ENCODE measurements at regions not wholly inside any gene's neighbourhood (a gene's known extent, or its start where the extent isn't known, plus 50 kb on each side); places are given as distances from the start of the nearest gene placed in this dataset.

GRCh38 chr11:35878741-35879140 lies 65.1 kb upstream of the LDLRAD3 start:
- Histone ChIP-seq H3K9me3 (no peaks in the 10 kb centered on the region), H3K4me1 (no peaks in the 10 kb centered on the region), H3K4me3 (no peak overlapping the region), H3K27me3 (no peaks in the 10 kb centered on the region), H3K36me3 (no peaks in the 10 kb centered on the region), H3K27ac (no peak overlapping the region)
- intact Hi-C loops (cut with DNase I), result no loop called here
- no peak for DNase-seq (ENCODE audit: extremely low spot score in 2 of 2)
- TF ChIP-seq POLR2AphosphoS5 (IDR thresholded peaks at IDR 0.05; ENCODE audit: insufficient read depth in 1 of 2, low read depth in 1 of 2), result no peak
- no peak for TF ChIP-seq CTCF (IDR thresholded peaks at IDR 0.05)
- no peak for TF ChIP-seq POLR2A (IDR thresholded peaks at IDR 0.05)

- Histone ChIP-seq H3K27me3 (no peaks in the 10 kb centered on the region), H3K36me3 (no peaks in the 10 kb centered on the region), H3K27ac (no peak overlapping the region), H3K4me1 (no peaks in the 10 kb centered on the region), H3K4me3 (no peak overlapping the region), H3K9me3 (no peaks in the 10 kb centered on the region)
- no peak for TF ChIP-seq POLR2AphosphoS5 (IDR thresholded peaks at IDR 0.05; ENCODE audit: insufficient read depth in 1 of 2, low read depth in 1 of 2)
- TF ChIP-seq CTCF (IDR thresholded peaks at IDR 0.05), result no peak
- no peak for TF ChIP-seq POLR2A (IDR thresholded peaks at IDR 0.05)
- DNase-seq (ENCODE audit: extremely low spot score in 2 of 2), result no peak
- intact Hi-C loops (cut with DNase I), result no loop called here
These were observed 64.5 kb upstream of the LDLRAD3 start for GRCh38 chr11:35879361-35879760.

GRCh38 chr11:35886759-35887158 lies 57.1 kb upstream of the LDLRAD3 start:
- H3K4me1 ChIP-seq, result no peaks in the 10 kb centered on the region
- no peak overlapping the region for H3K27ac ChIP-seq
- intact Hi-C loops (cut with DNase I), result no loop called here
- H3K9me3 ChIP-seq, result no peaks in the 10 kb centered on the region
- no peaks in the 10 kb centered on the region for H3K36me3 ChIP-seq
- DNase-seq (ENCODE audit: extremely low spot score in 2 of 2), result no peak
- no peak overlapping the region for H3K4me3 ChIP-seq
- no peak for TF ChIP-seq POLR2AphosphoS5 (IDR thresholded peaks at IDR 0.05; ENCODE audit: insufficient read depth in 1 of 2, low read depth in 1 of 2)
- TF ChIP-seq CTCF (IDR thresholded peaks at IDR 0.05), result no peak
- no peak for TF ChIP-seq POLR2A (IDR thresholded peaks at IDR 0.05)
- H3K27me3 ChIP-seq, result no peaks in the 10 kb centered on the region

- intact Hi-C loops (cut with DNase I), result no loop called here
- no peaks in the 10 kb centered on the region for H3K9me3 ChIP-seq
- no peak for DNase-seq (ENCODE audit: extremely low spot score in 2 of 2)
- no peaks in the 10 kb centered on the region for H3K27me3 ChIP-seq
- H3K36me3 ChIP-seq, result no peaks in the 10 kb centered on the region
- no peak overlapping the region for H3K27ac ChIP-seq
- no peaks in the 10 kb centered on the region for H3K4me1 ChIP-seq
- H3K4me3 ChIP-seq, result no peak overlapping the region
- no peak for TF ChIP-seq POLR2A (IDR thresholded peaks at IDR 0.05)
- TF ChIP-seq POLR2AphosphoS5 (IDR thresholded peaks at IDR 0.05; ENCODE audit: insufficient read depth in 1 of 2, low read depth in 1 of 2), result no peak
- no peak for TF ChIP-seq CTCF (IDR thresholded peaks at IDR 0.05)
These were observed 56.1 kb upstream of the LDLRAD3 start for GRCh38 chr11:35887737-35888136.

GRCh38 chr11:35888961-35889360 lies 54.9 kb upstream of the LDLRAD3 start:
- H3K36me3 ChIP-seq, result no peaks in the 10 kb centered on the region
- TF ChIP-seq POLR2A (IDR thresholded peaks at IDR 0.05) (no peak), POLR2AphosphoS5 (IDR thresholded peaks at IDR 0.05; ENCODE audit: insufficient read depth in 1 of 2, low read depth in 1 of 2) (no peak), CTCF (IDR thresholded peaks at IDR 0.05) (no peak)
- H3K4me3 ChIP-seq, result no peak overlapping the region
- intact Hi-C loops (cut with DNase I), result no loop called here
- H3K4me1 ChIP-seq, result no peaks in the 10 kb centered on the region
- no peak for DNase-seq (ENCODE audit: extremely low spot score in 2 of 2)
- H3K27ac ChIP-seq, result no peak overlapping the region
- no peaks in the 10 kb centered on the region for H3K27me3 ChIP-seq
- no peaks in the 10 kb centered on the region for H3K9me3 ChIP-seq
